Body of pancreas (tissue), 4 donors: ENCODE measurements at regions not wholly inside any gene's neighbourhood (a gene's known extent, or its start where the extent isn't known, plus 50 kb on each side); places are given as distances from the start of the nearest gene placed in this dataset.

Source experiments
- POLR2A ChIP-seq, 3 donors: fragments of 450-650 bp; IDR thresholded peaks; one replicate each; pipeline ENCODE4 v1.6.1; 2016; ENCODE audit warnings: antibody characterized with exemption in 3 of 3, mild to moderate bottlenecking in 2 of 3
- TF ChIP-seq, protein P1 (sequence below), 7 experiments: fragments of 450-650 bp in 4 of 7; fragments of 200-600 bp in 3 of 7; sonication (generic) in 3 of 7; IDR thresholded peaks; one replicate each; pipeline ENCODE4 v1.5.1; 2016 to 2019; ENCODE audit warnings: antibody characterized with exemption in 7 of 7

DNA sequence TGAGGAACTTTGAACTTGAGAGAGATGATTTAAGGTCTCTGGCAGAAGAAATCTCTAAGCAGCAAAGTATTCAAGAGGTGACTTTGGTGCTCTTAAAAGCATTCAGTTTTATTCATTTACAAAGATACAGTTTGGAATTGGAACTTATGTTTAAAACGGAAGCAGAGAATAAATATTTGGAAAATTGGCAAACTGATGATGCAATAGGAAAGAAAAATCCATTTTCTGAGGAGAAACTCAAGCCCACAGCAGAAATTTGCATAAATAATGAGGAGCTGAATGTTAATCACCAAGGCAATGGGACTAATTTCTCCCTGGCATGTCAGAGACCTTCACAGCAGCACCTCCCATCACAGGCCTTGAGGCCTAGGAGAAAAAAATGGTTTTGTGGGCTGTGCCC is 1022.5 kb upstream of the CHAC2 start:
- TF ChIP-seq, protein P1, sequence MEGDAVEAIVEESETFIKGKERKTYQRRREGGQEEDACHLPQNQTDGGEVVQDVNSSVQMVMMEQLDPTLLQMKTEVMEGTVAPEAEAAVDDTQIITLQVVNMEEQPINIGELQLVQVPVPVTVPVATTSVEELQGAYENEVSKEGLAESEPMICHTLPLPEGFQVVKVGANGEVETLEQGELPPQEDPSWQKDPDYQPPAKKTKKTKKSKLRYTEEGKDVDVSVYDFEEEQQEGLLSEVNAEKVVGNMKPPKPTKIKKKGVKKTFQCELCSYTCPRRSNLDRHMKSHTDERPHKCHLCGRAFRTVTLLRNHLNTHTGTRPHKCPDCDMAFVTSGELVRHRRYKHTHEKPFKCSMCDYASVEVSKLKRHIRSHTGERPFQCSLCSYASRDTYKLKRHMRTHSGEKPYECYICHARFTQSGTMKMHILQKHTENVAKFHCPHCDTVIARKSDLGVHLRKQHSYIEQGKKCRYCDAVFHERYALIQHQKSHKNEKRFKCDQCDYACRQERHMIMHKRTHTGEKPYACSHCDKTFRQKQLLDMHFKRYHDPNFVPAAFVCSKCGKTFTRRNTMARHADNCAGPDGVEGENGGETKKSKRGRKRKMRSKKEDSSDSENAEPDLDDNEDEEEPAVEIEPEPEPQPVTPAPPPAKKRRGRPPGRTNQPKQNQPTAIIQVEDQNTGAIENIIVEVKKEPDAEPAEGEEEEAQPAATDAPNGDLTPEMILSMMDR (IDR thresholded peaks at IDR 0.05) = no peak
- no peak for TF ChIP-seq POLR2A (IDR thresholded peaks at IDR 0.05)
